SU-DHL-6 (cell line): ENCODE measurements at regions not wholly inside any gene's neighbourhood (a gene's known extent, or its start where the extent isn't known, plus 50 kb on each side); places are given as distances from the start of the nearest gene placed in this dataset.

Experiments used
- CTCF ChIP-seq: fragments of 200-600 bp; sonication (generic); IDR thresholded peaks from one replicate; pipeline ENCODE4 v1.5.1; 2017; ENCODE audit warnings: antibody characterized with exemption, mild to moderate bottlenecking, low read length, moderate library complexity; ENCODE audit not compliant: insufficient read depth, poor library complexity, severe bottlenecking
- EZH2phosphoT487 ChIP-seq: fragments of 200-600 bp; sonication (generic), shearing (Covaris generic); conservative IDR thresholded peaks from 2 replicates; pipeline ENCODE4 v1.6.1; 2018; ENCODE audit warnings: mild to moderate bottlenecking, antibody characterized with exemption, low read length, moderate library complexity, mixed read lengths

DNA sequence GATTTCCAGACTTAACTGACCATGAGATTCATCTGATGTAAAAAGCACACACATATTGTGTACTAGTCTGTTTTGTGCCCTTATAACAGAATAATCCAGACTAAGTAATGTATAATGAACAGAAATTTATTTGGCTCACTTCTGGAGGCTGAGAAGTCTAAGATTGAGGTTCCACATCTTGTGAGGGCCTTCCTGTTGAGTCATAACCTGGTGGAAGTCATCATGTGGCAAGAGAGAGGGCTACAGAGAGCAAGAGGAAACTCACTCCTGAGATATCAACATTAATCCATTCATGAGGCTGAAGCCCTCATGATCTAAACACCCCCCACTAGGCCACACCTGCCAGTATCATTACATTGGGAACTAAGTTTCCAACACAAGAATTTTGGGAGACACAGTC is 977.6 kb downstream of the MCTP2 start:
- TF ChIP-seq CTCF (no peak), EZH2phosphoT487 (no peak)
